ENCODE measurements at regions not wholly inside any gene's neighbourhood (a gene's known extent, or its start where the extent isn't known, plus 50 kb on each side); places are given as distances from the start of the nearest gene placed in this dataset.

DNA sequence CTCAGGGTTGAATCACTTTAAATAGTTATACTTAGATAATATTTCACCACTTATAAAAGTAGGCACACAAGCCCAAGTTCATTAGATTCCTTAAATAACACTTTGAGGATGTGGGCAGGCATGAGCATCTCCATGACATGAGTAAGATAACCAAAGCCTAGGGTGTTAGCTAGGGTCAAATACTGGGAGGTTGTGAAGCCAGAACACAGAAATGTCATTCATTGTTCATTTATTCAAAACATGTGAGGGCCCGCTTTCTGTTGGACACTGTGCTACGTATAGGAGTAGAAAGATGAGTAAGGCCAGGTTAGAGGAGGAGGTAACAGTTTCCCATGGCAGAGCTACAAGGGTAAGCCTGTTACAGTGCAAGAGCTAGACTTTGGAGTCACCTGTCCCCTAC lies 93.5 kb upstream of the NEDD4L start:
- TF ChIP-seq EZH2 (IDR thresholded peaks at IDR 0.05; ENCODE audit: insufficient read depth, poor library complexity, severe bottlenecking): no peak
- TF ChIP-seq EZH2phosphoT487 (IDR thresholded peaks at IDR 0.05; ENCODE audit: insufficient read depth, low read depth): no peak

Data from GM23248 (cell line).